HL-60 (cell line): ENCODE measurements at regions not wholly inside any gene's neighbourhood (a gene's known extent, or its start where the extent isn't known, plus 50 kb on each side); places are given as distances from the start of the nearest gene placed in this dataset.

ENCODE experiments used
- CTCF ChIP-seq: IDR thresholded peaks from one replicate; pipeline ENCODE4 v1.5.1; 2011; ENCODE audit warnings: low read length, control low read depth, inconsistent platforms; ENCODE audit not compliant: insufficient read depth
- GABPA ChIP-seq: IDR thresholded peaks from 2 replicates; pipeline ENCODE4 v1.6.1; 2012; ENCODE audit warnings: low read depth
- POLR2AphosphoS5 ChIP-seq: IDR thresholded peaks from 2 replicates; pipeline ENCODE4 v1.6.1; 2012; ENCODE audit warnings: low read depth
- REST ChIP-seq: IDR thresholded peaks from 2 replicates; pipeline ENCODE4 v1.6.1; 2012; ENCODE audit warnings: low read depth; ENCODE audit not compliant: insufficient replicate concordance

GRCh38 chr2:204257781-204258180 is 287.5 kb upstream of the PARD3B start:
- TF ChIP-seq GABPA = no peak
- TF ChIP-seq CTCF = no peak
- TF ChIP-seq REST = no peak
- TF ChIP-seq POLR2AphosphoS5 = no peak
